CD14-positive monocyte (primary cell): ENCODE measurements at regions not wholly inside any gene's neighbourhood (a gene's known extent, or its start where the extent isn't known, plus 50 kb on each side); places are given as distances from the start of the nearest gene placed in this dataset.

Source experiments
- DNase-seq, 3 donors: peaks; one replicate each; pipeline ENCODE4 v3.0.0-alpha.2; 2011 to 2022
- H2AFZ ChIP-seq: 2 replicates; pipeline ENCODE4 v1.6.0; 2012; ENCODE audit warnings: mild to moderate bottlenecking, low read depth, low read length, inconsistent platforms; ENCODE audit not compliant: insufficient read depth, poor library complexity, severe bottlenecking
- H3K27ac ChIP-seq, 2 donors: 1 replicate in 1 of 2; 2 replicates in 1 of 2; pipeline ENCODE4 v1.5.1; 2012 to 2013; ENCODE audit warnings: low read length in 2 of 2, control low read depth in 1 of 2, inconsistent platforms in 1 of 2, low read depth in 1 of 2, mild to moderate bottlenecking in 1 of 2
- H3K27me3 ChIP-seq, 2 donors: one replicate each; pipeline versions ENCODE4 v1.6.0 to v1.6.1; 2011 to 2013; ENCODE audit warnings: low read length in 2 of 2; ENCODE audit not compliant: control insufficient read depth in 2 of 2, insufficient read depth in 2 of 2
- H3K36me3 ChIP-seq, 2 donors: replicated peaks in 1 of 2; 1 replicate in 1 of 2; 2 replicates in 1 of 2; pipeline versions ENCODE4 v1.5.1 to v1.6.1; 2012 to 2013; ENCODE audit warnings: low read length in 2 of 2, control low read depth in 1 of 2, inconsistent platforms in 1 of 2, mild to moderate bottlenecking in 1 of 2; ENCODE audit not compliant: insufficient read depth in 2 of 2, control insufficient read depth in 1 of 2
- H3K4me1 ChIP-seq, 2 donors: 1 replicate in 1 of 2; 2 replicates in 1 of 2; pipeline versions ENCODE4 v1.5.1 to v1.6.1; 2012 to 2013; ENCODE audit warnings: low read length in 2 of 2, control low read depth in 1 of 2, inconsistent platforms in 1 of 2, mild to moderate bottlenecking in 1 of 2, moderate library complexity in 1 of 2; ENCODE audit not compliant: insufficient read depth in 2 of 2, control insufficient read depth in 1 of 2
- H3K4me2 ChIP-seq: replicated peaks from 2 replicates; pipeline ENCODE3; 2012; ENCODE audit warnings: low read length, moderate library complexity, mild to moderate bottlenecking; ENCODE audit not compliant: poor library complexity, severe bottlenecking; ENCODE audit errors: extremely low read depth
- H3K4me3 ChIP-seq, 3 experiments: fragments of 200-600 bp in 1 of 3; sonication (generic) in 1 of 3; replicated peaks in 1 of 3; 1 replicate in 2 of 3; 2 replicates in 1 of 3; pipeline ENCODE4 v1.5.1; 2011 to 2013; ENCODE audit warnings: low read length in 3 of 3, mild to moderate bottlenecking in 3 of 3, control low read depth in 2 of 3, low read depth in 2 of 3, inconsistent platforms in 1 of 3, moderate library complexity in 1 of 3
- H3K79me2 ChIP-seq: 2 replicates; pipeline ENCODE4 v1.6.0; 2012; ENCODE audit warnings: mild to moderate bottlenecking, control low read depth, inconsistent platforms, low read length, moderate library complexity; ENCODE audit not compliant: insufficient read depth
- H3K9ac ChIP-seq: 2 replicates; pipeline ENCODE4 v1.6.0; 2017; ENCODE audit warnings: low read length, mild to moderate bottlenecking; ENCODE audit not compliant: insufficient read depth, poor library complexity, severe bottlenecking
- H3K9me3 ChIP-seq, 2 donors: replicated peaks in 1 of 2; 1 replicate in 1 of 2; 2 replicates in 1 of 2; pipeline versions ENCODE4 v1.5.1 to v1.6.1; 2012 to 2013; ENCODE audit warnings: low read length in 2 of 2, control low read depth in 1 of 2; ENCODE audit not compliant: control insufficient read depth in 1 of 2, insufficient read depth in 1 of 2
- H4K20me1 ChIP-seq: 2 replicates; pipeline ENCODE4 v1.6.0; 2012; ENCODE audit warnings: mild to moderate bottlenecking, low read length, control low read depth, moderate library complexity; ENCODE audit not compliant: insufficient read depth
- H3K27ac Mint-ChIP-seq, 7 donors: one replicate each; pipeline ENCODE4 v1.8.0; 2020; ENCODE audit warnings: mild to moderate bottlenecking in 7 of 7, mixed read lengths in 7 of 7, moderate library complexity in 6 of 7, inconsistent platforms in 2 of 7
- H3K27me3 Mint-ChIP-seq, 3 donors: one replicate each; pipeline ENCODE4 v1.8.0; 2021 to 2022; ENCODE audit warnings: low read depth in 3 of 3, mild to moderate bottlenecking in 3 of 3, mixed read lengths in 3 of 3, moderate library complexity in 3 of 3, inconsistent platforms in 1 of 3
- H3K36me3 Mint-ChIP-seq, 2 donors: one replicate each; pipeline ENCODE4 v1.8.0; 2020; ENCODE audit warnings: mixed read lengths in 2 of 2, inconsistent platforms in 1 of 2, mild to moderate bottlenecking in 1 of 2
- H3K4me1 Mint-ChIP-seq: one replicate; pipeline ENCODE4 v1.8.0; 2020; ENCODE audit warnings: mild to moderate bottlenecking, mixed read lengths
- H3K4me3 Mint-ChIP-seq, 2 donors: one replicate each; pipeline ENCODE4 v1.8.0; 2020; ENCODE audit warnings: mild to moderate bottlenecking in 2 of 2, mixed read lengths in 2 of 2, moderate library complexity in 1 of 2
- H3K9me3 Mint-ChIP-seq, 7 donors: one replicate each; pipeline ENCODE4 v1.8.0; 2020 to 2022; ENCODE audit warnings: mixed read lengths in 7 of 7, mild to moderate bottlenecking in 6 of 7, moderate library complexity in 6 of 7, inconsistent platforms in 2 of 7
- WGBS: methylation state at CpG from one replicate; pipeline ENCODE4 v1.1.5; 2013; ENCODE audit warnings: missing lambda C conversion rate; ENCODE audit not compliant: insufficient coverage; 5-methylcytosine and 5-hydroxymethylcytosine counted together
- intact Hi-C, 2 donors: fragments of 100-400 bp; cut with micrococcal nuclease; formaldehyde crosslinking; loops; one replicate each; pipeline versions ENCODE4 v1.15.0 to v1.15.1; 2023
- TF ChIP-seq, protein P1 (sequence below): fragments of 200-600 bp; IDR thresholded peaks from one replicate; pipeline ENCODE4 v1.8.0; 2022; ENCODE audit warnings: antibody characterized with exemption, mild to moderate bottlenecking

DNA sequence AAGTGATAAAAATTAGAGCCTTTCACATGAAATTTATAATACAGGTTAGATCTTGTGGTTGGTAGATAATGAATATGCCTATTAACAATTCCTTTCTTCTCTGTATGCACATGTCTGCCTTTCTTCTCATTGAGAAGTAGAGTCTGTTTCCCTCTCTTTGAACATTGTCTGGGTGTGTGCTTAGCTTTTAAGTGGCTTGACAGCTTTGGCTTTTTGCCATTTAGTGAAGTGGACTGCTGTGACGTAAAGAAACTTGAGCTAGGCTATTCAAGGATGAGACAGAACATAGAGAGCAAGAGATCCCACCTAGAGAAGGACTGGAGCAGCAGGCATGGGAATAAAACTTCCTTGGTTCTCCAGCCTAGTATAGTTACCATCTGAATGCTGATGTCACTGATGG is 996.7 kb upstream of the CELF2 start:
- H3K27me3 ChIP-seq, result no peaks in the 10 kb centered on the region
- H3K79me2 ChIP-seq, result no peaks in the 10 kb centered on the region
- H3K36me3 Mint-ChIP-seq, result no peaks in the 10 kb centered on the region
- no peaks in the 10 kb centered on the region for H3K4me1 Mint-ChIP-seq
- no CpG with 5 or more reads among the region's 1 CpG for WGBS
- no peaks in the 10 kb centered on the region for H4K20me1 ChIP-seq
- H3K27ac ChIP-seq, result no peak overlapping the region
- no peaks in the 10 kb centered on the region for H3K27me3 Mint-ChIP-seq
- peaks cover 0 to 14% (median 5%) of the 10 kb centered on the region in 7 donors for H3K9me3 Mint-ChIP-seq
- H3K9ac ChIP-seq, result no peak overlapping the region
- no peaks in the 10 kb centered on the region for H3K4me1 ChIP-seq
- H3K9me3 ChIP-seq, result peaks cover 0 to 8% of the 10 kb centered on the region in 2 donors
- intact Hi-C loops, result no loop called here
- no peak overlapping the region for H3K4me3 ChIP-seq
- no peak overlapping the region for H3K4me3 Mint-ChIP-seq
- DNase-seq, result no peak
- no peak overlapping the region for H2AFZ ChIP-seq
- no peaks in the 10 kb centered on the region for H3K36me3 ChIP-seq
- H3K4me2 ChIP-seq, result no peak overlapping the region
- H3K27ac Mint-ChIP-seq, result no peak overlapping the region
- TF ChIP-seq, protein P1, sequence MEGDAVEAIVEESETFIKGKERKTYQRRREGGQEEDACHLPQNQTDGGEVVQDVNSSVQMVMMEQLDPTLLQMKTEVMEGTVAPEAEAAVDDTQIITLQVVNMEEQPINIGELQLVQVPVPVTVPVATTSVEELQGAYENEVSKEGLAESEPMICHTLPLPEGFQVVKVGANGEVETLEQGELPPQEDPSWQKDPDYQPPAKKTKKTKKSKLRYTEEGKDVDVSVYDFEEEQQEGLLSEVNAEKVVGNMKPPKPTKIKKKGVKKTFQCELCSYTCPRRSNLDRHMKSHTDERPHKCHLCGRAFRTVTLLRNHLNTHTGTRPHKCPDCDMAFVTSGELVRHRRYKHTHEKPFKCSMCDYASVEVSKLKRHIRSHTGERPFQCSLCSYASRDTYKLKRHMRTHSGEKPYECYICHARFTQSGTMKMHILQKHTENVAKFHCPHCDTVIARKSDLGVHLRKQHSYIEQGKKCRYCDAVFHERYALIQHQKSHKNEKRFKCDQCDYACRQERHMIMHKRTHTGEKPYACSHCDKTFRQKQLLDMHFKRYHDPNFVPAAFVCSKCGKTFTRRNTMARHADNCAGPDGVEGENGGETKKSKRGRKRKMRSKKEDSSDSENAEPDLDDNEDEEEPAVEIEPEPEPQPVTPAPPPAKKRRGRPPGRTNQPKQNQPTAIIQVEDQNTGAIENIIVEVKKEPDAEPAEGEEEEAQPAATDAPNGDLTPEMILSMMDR, result no peak

DNA sequence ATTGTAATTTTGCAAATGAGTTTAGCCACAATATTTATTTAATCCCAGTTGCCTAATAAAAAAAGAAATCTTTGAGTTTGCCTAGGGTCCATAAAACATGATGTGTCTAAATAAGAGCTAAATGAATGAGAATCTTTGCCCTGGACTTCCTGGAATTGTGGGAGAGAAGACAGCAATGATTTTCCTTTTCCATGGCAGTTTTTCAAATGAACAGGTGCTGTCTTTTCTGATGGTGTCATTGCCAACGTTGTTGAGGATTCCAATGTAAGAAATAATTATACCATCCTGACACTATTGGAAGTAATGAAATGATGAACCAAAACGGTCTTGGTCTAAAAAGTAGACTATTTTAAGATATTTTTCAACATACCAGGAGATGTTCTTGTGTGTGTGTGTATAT is 984.7 kb upstream of the CELF2 start:
- intact Hi-C loops, result no loop called here
- TF ChIP-seq, protein P1, result no peak
- H3K9me3 Mint-ChIP-seq, result peaks cover 2 to 11% (median 6%) of the 10 kb centered on the region in 7 donors
- Histone ChIP-seq H3K9me3 (no peaks in the 10 kb centered on the region), H3K27me3 (no peaks in the 10 kb centered on the region), H3K4me2 (no peak overlapping the region), H3K4me3 (no peak overlapping the region), H3K36me3 (no peaks in the 10 kb centered on the region), H2AFZ (no peak overlapping the region), H4K20me1 (no peaks in the 10 kb centered on the region), H3K27ac (no peak overlapping the region), H3K79me2 (no peaks in the 10 kb centered on the region), H3K9ac (no peak overlapping the region), H3K4me1 (no peaks in the 10 kb centered on the region)
- H3K27me3 Mint-ChIP-seq, result peaks cover 0 to 5% (median 0%) of the 10 kb centered on the region in 3 donors
- no peaks in the 10 kb centered on the region for H3K36me3 Mint-ChIP-seq
- WGBS, result no CpG with 5 or more reads among the region's 2 CpGs
- H3K4me1 Mint-ChIP-seq, result no peaks in the 10 kb centered on the region
- no peak for DNase-seq
- no peak overlapping the region for H3K4me3 Mint-ChIP-seq
- H3K27ac Mint-ChIP-seq, result no peak overlapping the region
